IMR-90 (cell line): ENCODE measurements at regions not wholly inside any gene's neighbourhood (a gene's known extent, or its start where the extent isn't known, plus 50 kb on each side); places are given as distances from the start of the nearest gene placed in this dataset.

ENCODE experiments used
- BHLHE40 ChIP-seq: fragments of 150-350 bp; IDR thresholded peaks from 2 replicates; pipeline ENCODE4 v1.6.1; 2016; ENCODE audit warnings: mild to moderate bottlenecking, low read depth, low read length
- CEBPB ChIP-seq: IDR thresholded peaks from 2 replicates; pipeline ENCODE4 v1.6.1; 2012; ENCODE audit warnings: low read depth, low read length, improper control_type of control experiment
- CHD1 ChIP-seq: IDR thresholded peaks from 2 replicates; pipeline ENCODE4 v1.6.1; 2012; ENCODE audit warnings: low read depth, low read length, improper control_type of control experiment
- FOS ChIP-seq: fragments of 150-350 bp; IDR thresholded peaks from 2 replicates; pipeline ENCODE4 v1.6.1; 2016; ENCODE audit warnings: low read depth, low read length
- MAFK ChIP-seq: IDR thresholded peaks from 2 replicates; pipeline ENCODE4 v1.6.1; 2012; ENCODE audit warnings: low read depth, low read length, improper control_type of control experiment
- MAZ ChIP-seq: IDR thresholded peaks from 2 replicates; pipeline ENCODE4 v1.6.1; 2012; ENCODE audit warnings: low read depth, mild to moderate bottlenecking, low read length, improper control_type of control experiment, moderate library complexity, borderline replicate concordance
- MXI1 ChIP-seq: IDR thresholded peaks from 2 replicates; pipeline ENCODE4 v1.6.1; 2012; ENCODE audit warnings: low read depth, mild to moderate bottlenecking, low read length, moderate library complexity, borderline replicate concordance
- NFE2L2 ChIP-seq: fragments of 150-350 bp; IDR thresholded peaks from 2 replicates; pipeline ENCODE4 v1.6.1; 2016; ENCODE audit warnings: low read depth, mild to moderate bottlenecking, low read length
- POLR2A ChIP-seq: IDR thresholded peaks from 2 replicates; pipeline ENCODE4 v1.6.1; 2012; ENCODE audit warnings: mild to moderate bottlenecking, low read depth, low read length
- RFX5 ChIP-seq: IDR thresholded peaks from 2 replicates; pipeline ENCODE4 v1.8.0; 2012; ENCODE audit warnings: low read depth, mild to moderate bottlenecking, low read length, moderate library complexity
- SMC3 ChIP-seq: fragments of 150-350 bp; IDR thresholded peaks from 2 replicates; pipeline ENCODE4 v1.6.1; 2016; ENCODE audit warnings: low read depth, mild to moderate bottlenecking, antibody characterized with exemption, low read length, moderate library complexity
- TF ChIP-seq, protein P1 (sequence below): conservative IDR thresholded peaks from 2 replicates; pipeline ENCODE4 v1.5.1; 2012; ENCODE audit warnings: mild to moderate bottlenecking, low read depth, low read length, improper control_type of control experiment
- TF ChIP-seq, protein P2 (sequence below): fragments of 150-350 bp; IDR thresholded peaks from 2 replicates; pipeline ENCODE4 v1.6.1; 2016; ENCODE audit warnings: low read depth, mild to moderate bottlenecking, low read length, moderate library complexity, borderline replicate concordance
- TF ChIP-seq, protein P3 (sequence below): fragments of 150-350 bp; IDR thresholded peaks from 2 replicates; pipeline ENCODE4 v1.6.1; 2017; ENCODE audit warnings: mild to moderate bottlenecking, antibody characterized with exemption, low read length, low read depth

DNA sequence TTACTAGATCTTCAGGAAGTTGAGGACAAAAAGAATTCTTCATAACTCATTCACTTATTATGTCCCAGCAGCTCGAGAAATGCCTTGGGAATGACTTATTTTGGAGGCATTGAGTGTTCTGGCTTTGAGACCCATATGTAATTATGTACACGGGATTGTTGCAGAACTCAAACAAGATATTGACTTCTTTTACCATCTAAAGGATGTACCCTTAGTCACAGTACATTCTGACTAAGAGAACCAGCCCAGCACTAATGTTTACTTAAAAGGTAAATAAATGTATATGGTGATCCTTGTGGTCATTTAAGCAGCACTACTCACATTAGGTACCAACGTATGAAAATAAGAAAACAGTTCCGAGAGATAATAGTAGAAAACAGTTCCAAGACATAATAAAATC, 268.9 kb downstream of the ADCYAP1 start:
- TF ChIP-seq, protein P1, sequence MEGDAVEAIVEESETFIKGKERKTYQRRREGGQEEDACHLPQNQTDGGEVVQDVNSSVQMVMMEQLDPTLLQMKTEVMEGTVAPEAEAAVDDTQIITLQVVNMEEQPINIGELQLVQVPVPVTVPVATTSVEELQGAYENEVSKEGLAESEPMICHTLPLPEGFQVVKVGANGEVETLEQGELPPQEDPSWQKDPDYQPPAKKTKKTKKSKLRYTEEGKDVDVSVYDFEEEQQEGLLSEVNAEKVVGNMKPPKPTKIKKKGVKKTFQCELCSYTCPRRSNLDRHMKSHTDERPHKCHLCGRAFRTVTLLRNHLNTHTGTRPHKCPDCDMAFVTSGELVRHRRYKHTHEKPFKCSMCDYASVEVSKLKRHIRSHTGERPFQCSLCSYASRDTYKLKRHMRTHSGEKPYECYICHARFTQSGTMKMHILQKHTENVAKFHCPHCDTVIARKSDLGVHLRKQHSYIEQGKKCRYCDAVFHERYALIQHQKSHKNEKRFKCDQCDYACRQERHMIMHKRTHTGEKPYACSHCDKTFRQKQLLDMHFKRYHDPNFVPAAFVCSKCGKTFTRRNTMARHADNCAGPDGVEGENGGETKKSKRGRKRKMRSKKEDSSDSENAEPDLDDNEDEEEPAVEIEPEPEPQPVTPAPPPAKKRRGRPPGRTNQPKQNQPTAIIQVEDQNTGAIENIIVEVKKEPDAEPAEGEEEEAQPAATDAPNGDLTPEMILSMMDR = no peak
- no peak for TF ChIP-seq RFX5
- no peak for TF ChIP-seq MAFK
- TF ChIP-seq POLR2A = no peak
- no peak for TF ChIP-seq SMC3
- TF ChIP-seq MXI1 = no peak
- no peak for TF ChIP-seq NFE2L2
- no peak for TF ChIP-seq BHLHE40
- no peak for TF ChIP-seq FOS
- TF ChIP-seq MAZ = no peak
- TF ChIP-seq, protein P2, sequence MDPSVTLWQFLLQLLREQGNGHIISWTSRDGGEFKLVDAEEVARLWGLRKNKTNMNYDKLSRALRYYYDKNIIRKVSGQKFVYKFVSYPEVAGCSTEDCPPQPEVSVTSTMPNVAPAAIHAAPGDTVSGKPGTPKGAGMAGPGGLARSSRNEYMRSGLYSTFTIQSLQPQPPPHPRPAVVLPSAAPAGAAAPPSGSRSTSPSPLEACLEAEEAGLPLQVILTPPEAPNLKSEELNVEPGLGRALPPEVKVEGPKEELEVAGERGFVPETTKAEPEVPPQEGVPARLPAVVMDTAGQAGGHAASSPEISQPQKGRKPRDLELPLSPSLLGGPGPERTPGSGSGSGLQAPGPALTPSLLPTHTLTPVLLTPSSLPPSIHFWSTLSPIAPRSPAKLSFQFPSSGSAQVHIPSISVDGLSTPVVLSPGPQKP = no peak
- no peak for TF ChIP-seq CHD1
- TF ChIP-seq CEBPB = no peak
- TF ChIP-seq, protein P3, sequence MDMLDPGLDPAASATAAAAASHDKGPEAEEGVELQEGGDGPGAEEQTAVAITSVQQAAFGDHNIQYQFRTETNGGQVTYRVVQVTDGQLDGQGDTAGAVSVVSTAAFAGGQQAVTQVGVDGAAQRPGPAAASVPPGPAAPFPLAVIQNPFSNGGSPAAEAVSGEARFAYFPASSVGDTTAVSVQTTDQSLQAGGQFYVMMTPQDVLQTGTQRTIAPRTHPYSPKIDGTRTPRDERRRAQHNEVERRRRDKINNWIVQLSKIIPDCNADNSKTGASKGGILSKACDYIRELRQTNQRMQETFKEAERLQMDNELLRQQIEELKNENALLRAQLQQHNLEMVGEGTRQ = no peak
